Stimulated activated CD4-positive, alpha-beta T cell treated with anti-CD3 and anti-CD28 coated beads, Interleukin-12 subunit alpha, Interleukin-12 subunit beta, amount 100 ng/mL, for 48 hours (primary cell): ENCODE measurements at regions not wholly inside any gene's neighbourhood (a gene's known extent, or its start where the extent isn't known, plus 50 kb on each side); places are given as distances from the start of the nearest gene placed in this dataset.
"Not testable (repeated sequence)": the region's sequence is repeated elsewhere in the genome, so short reads cannot be mapped to it uniquely, and the experiment has no call there.

ENCODE experiments used
- DNase-seq, 3 donors: peaks; one replicate each; pipeline ENCODE4 v3.0.0-alpha.2; 2020; ENCODE audit warnings: low read depth in 2 of 3, low spot score in 1 of 3

- DNase-seq, result no peak
Observed at GRCh38 chr12:74076918-74077317, 460.7 kb upstream of the ATXN7L3B start.

GRCh38 chr12:74105434-74105833 is 432.2 kb upstream of the ATXN7L3B start:
- no peak for DNase-seq

GRCh38 chr12:74108729-74109128 is 428.9 kb upstream of the ATXN7L3B start:
- no peak for DNase-seq

- DNase-seq, result no peak
Observed at GRCh38 chr12:74111688-74112360, 425.8 kb upstream of the ATXN7L3B start.

GRCh38 chr12:74119811-74120362 is 417.7 kb upstream of the ATXN7L3B start:
- no peak for DNase-seq

- DNase-seq, result no peak
Observed at GRCh38 chr12:74120644-74121043, 417.0 kb upstream of the ATXN7L3B start.

- DNase-seq, result no peak
Observed at GRCh38 chr12:74129702-74130101, 407.9 kb upstream of the ATXN7L3B start.

- DNase-seq, result no peak
Observed at GRCh38 chr12:74144396-74144795, 393.2 kb upstream of the ATXN7L3B start.

GRCh38 chr12:74145328-74145727 is 392.3 kb upstream of the ATXN7L3B start:
- DNase-seq, result no peak

- DNase-seq, result no peak
Observed at GRCh38 chr12:74148849-74149248, 388.8 kb upstream of the ATXN7L3B start.

GRCh38 chr12:74152370-74152769 is 385.3 kb upstream of the ATXN7L3B start:
- DNase-seq, result no peak

- DNase-seq, result no peak
Observed at GRCh38 chr12:74166096-74166495, 371.5 kb upstream of the ATXN7L3B start.

GRCh38 chr12:74169607-74170006 is 368.0 kb upstream of the ATXN7L3B start:
- DNase-seq, result no peak

GRCh38 chr12:74170645-74171477 is 366.8 kb upstream of the ATXN7L3B start:
- no peak for DNase-seq

GRCh38 chr12:74171478-74171909 is 366.1 kb upstream of the ATXN7L3B start:
- no peak for DNase-seq

GRCh38 chr12:74174961-74175360 is 362.7 kb upstream of the ATXN7L3B start:
- DNase-seq, result not testable (repeated sequence)

GRCh38 chr12:74185360-74185759 is 352.3 kb upstream of the ATXN7L3B start:
- no peak for DNase-seq

GRCh38 chr12:74193191-74193590 is 344.4 kb upstream of the ATXN7L3B start:
- no peak for DNase-seq

GRCh38 chr12:74204236-74204635 is 333.4 kb upstream of the ATXN7L3B start:
- no peak for DNase-seq

- no peak for DNase-seq
Observed at GRCh38 chr12:74227846-74228545, 309.6 kb upstream of the ATXN7L3B start.

- DNase-seq, result no peak
Observed at GRCh38 chr12:74229671-74230070, 308.0 kb upstream of the ATXN7L3B start.

GRCh38 chr12:74235342-74235741 is 302.3 kb upstream of the ATXN7L3B start:
- DNase-seq, result no peak
